Effector memory CD8-positive, alpha-beta T cell (primary cell): ENCODE measurements at regions not wholly inside any gene's neighbourhood (a gene's known extent, or its start where the extent isn't known, plus 50 kb on each side); places are given as distances from the start of the nearest gene placed in this dataset.

Source experiments
- ATAC-seq: fragments of 150-1000 bp; cut with Tn5 transposase; replicated peaks from 2 replicates; pipeline ENCODE4 v1.10.0; 2021; ENCODE audit warnings: mild to moderate bottlenecking, moderate library complexity
- DNase-seq, 3 experiments: peaks; one replicate each; pipeline ENCODE4 v3.0.0; 2021
- H3K27ac Mint-ChIP-seq, 2 donors: one replicate each; pipeline ENCODE4 v1.8.0; 2022; ENCODE audit warnings: mild to moderate bottlenecking in 2 of 2, mixed read lengths in 2 of 2, moderate library complexity in 2 of 2
- H3K27me3 Mint-ChIP-seq, 2 donors: one replicate each; pipeline ENCODE4 v1.8.0; 2022; ENCODE audit warnings: mixed read lengths in 2 of 2
- H3K36me3 Mint-ChIP-seq: one replicate; pipeline ENCODE4 v1.8.0; 2022; ENCODE audit warnings: mild to moderate bottlenecking, moderate library complexity, mixed read lengths; ENCODE audit not compliant: insufficient read depth
- H3K4me1 Mint-ChIP-seq, 2 donors: one replicate each; pipeline ENCODE4 v1.8.0; 2022; ENCODE audit warnings: low read depth in 2 of 2, mixed read lengths in 2 of 2
- H3K4me3 Mint-ChIP-seq, 2 donors: one replicate each; pipeline ENCODE4 v1.8.0; 2022; ENCODE audit warnings: mild to moderate bottlenecking in 2 of 2, mixed read lengths in 2 of 2, moderate library complexity in 2 of 2
- H3K9me3 Mint-ChIP-seq, 2 donors: one replicate each; pipeline ENCODE4 v1.8.0; 2022; ENCODE audit warnings: mixed read lengths in 2 of 2

DNA sequence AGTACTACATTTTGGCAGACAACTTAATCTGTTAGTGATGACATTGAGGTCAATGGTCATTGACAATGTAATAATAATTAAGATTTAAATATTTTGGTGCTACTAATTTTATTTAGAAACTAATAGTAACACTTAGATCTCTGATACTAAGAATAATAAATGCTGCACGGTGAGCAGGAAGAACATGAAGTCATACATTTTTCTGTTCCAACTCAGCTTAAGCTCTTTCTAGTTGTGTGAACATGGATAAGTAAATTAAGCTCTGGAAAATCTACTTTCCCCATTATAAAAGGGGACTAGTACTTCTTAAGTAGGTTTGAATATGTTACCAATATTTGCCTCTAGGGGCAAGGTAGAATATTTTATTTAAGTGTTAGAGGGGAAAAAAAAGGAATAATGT lies 65.9 kb upstream of the MEOX2 start:
- H3K4me1 Mint-ChIP-seq = no peaks in the 10 kb centered on the region
- H3K4me3 Mint-ChIP-seq = no peak overlapping the region
- DNase-seq (no peak), ATAC-seq (no peak)
- H3K9me3 Mint-ChIP-seq = peaks cover 0 to 4% of the 10 kb centered on the region in 2 donors
- no peaks in the 10 kb centered on the region for H3K36me3 Mint-ChIP-seq
- no peak overlapping the region for H3K27ac Mint-ChIP-seq
- no peaks in the 10 kb centered on the region for H3K27me3 Mint-ChIP-seq

DNA sequence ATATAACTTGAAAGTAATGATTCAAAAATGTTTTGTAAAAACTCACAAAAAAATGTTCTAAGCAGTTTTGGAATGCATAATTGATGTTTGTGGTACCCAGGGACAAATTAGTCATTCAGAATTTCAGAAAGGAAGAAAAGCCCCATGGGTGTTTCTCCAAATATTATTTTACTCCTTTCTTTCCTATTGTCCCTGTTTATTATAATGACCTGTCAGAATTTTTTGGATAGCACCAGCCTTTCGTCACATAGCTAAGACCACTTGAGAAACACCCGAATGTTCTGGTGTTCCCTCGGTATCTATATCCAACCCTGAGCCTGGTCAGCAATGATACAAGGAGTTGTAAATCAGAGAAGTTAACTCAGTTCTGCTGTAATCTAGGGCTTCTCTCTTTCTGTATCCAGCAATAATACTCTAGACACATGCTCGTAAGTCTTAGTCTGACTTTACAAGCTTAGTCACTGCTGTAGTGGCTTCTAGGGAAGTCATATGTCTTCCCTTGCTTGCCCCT lies 64.8 kb upstream of the MEOX2 start:
- DNase-seq = no peak
- no peaks in the 10 kb centered on the region for H3K27me3 Mint-ChIP-seq
- H3K36me3 Mint-ChIP-seq = no peaks in the 10 kb centered on the region
- H3K4me1 Mint-ChIP-seq = no peaks in the 10 kb centered on the region
- H3K9me3 Mint-ChIP-seq = peaks cover 0 to 3% of the 10 kb centered on the region in 2 donors
- no peak for ATAC-seq
- H3K27ac Mint-ChIP-seq = no peak overlapping the region
- no peak overlapping the region for H3K4me3 Mint-ChIP-seq

DNA sequence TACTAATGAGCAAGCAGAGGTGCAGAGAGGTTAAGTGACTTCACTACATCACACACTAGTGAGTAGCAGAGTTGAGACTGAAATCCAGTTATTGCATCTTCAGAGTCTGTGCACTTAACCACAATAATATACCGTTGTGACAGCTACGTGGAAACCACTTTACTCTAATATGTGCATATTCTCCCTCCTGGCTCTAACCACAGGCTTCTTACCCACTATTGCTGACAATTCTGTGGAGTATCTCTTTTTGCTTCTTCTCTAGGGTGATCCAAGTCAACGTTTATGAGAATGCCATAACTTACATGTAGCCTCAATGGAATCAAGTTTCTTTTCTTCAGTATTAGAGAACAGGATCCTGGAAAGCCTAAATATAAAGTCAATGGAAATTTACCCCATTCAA lies 64.2 kb upstream of the MEOX2 start:
- no peaks in the 10 kb centered on the region for H3K4me1 Mint-ChIP-seq
- H3K27ac Mint-ChIP-seq = no peak overlapping the region
- DNase-seq = no peak
- no peak for ATAC-seq
- no peaks in the 10 kb centered on the region for H3K27me3 Mint-ChIP-seq
- H3K9me3 Mint-ChIP-seq = peaks cover 0 to 3% of the 10 kb centered on the region in 2 donors
- no peak overlapping the region for H3K4me3 Mint-ChIP-seq
- no peaks in the 10 kb centered on the region for H3K36me3 Mint-ChIP-seq

DNA sequence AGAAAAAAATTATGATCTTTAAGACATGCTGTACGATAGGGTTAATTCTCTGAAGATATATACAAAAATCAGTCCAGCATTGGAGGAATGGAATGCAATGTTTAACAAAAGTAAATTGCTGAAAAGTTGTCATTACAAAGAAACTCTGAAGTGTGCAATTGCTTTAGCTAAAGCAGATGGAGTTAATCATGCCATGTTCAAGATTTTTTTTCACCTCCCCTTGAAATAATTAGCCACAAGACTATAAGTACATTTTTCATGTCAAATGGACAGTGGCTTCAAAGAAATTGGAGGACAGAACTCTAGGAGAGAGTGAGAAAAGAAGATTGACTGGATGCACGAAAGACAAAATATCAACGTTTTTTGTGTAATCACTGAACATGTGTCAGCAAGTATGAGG lies 63.1 kb upstream of the MEOX2 start:
- H3K4me1 Mint-ChIP-seq = no peaks in the 10 kb centered on the region
- peaks cover 0 to 3% of the 10 kb centered on the region in 2 donors for H3K9me3 Mint-ChIP-seq
- ATAC-seq (no peak), DNase-seq (no peak)
- H3K36me3 Mint-ChIP-seq = no peaks in the 10 kb centered on the region
- no peak overlapping the region for H3K27ac Mint-ChIP-seq
- H3K4me3 Mint-ChIP-seq = no peak overlapping the region
- no peaks in the 10 kb centered on the region for H3K27me3 Mint-ChIP-seq

DNA sequence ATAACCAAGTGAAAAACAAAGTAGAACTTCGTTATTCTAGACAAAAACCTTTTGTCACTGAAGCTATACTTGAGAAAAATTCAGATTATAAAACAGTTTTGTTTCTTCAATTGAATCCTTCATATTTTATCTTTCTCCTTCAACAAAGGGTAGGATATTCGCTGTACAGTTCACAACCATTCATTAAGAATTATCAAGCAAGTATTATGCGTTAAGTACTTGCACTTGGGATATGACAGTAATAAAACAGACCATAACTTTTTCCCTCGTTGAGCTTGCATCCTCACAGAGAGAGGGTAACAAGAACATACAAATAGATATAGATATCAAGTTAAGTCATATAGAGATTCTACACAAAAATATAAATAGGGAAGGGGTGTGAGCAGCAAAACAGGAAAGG lies 61.2 kb upstream of the MEOX2 start:
- peaks cover 0 to 1% of the 10 kb centered on the region in 2 donors for H3K9me3 Mint-ChIP-seq
- H3K36me3 Mint-ChIP-seq = no peaks in the 10 kb centered on the region
- DNase-seq (no peak), ATAC-seq (no peak)
- no peak overlapping the region for H3K27ac Mint-ChIP-seq
- H3K4me1 Mint-ChIP-seq = no peaks in the 10 kb centered on the region
- no peak overlapping the region for H3K4me3 Mint-ChIP-seq
- no peaks in the 10 kb centered on the region for H3K27me3 Mint-ChIP-seq

DNA sequence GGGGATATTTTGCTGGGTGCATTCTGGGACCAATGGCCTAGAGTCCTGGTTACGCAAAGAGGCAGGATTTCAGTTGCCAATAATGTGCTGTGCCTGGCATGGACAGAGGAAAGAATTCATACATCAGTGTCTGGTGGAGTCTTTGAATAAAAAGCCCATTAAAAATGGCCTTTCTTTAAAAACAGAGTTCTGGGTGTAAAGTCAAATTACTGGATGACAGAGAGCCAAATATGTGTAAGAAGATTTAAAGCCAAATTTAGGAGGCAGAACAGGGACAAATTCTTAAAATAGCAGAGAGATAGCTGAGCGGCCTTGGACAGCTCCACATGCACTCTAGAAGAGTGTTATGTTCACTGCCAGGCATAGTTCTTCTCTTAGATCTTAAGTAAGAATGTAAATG lies 60.8 kb upstream of the MEOX2 start:
- Mint-ChIP-seq H3K9me3 (peaks cover 0 to 1% of the 10 kb centered on the region in 2 donors), H3K4me1 (no peaks in the 10 kb centered on the region), H3K27ac (no peak overlapping the region), H3K36me3 (no peaks in the 10 kb centered on the region), H3K27me3 (no peaks in the 10 kb centered on the region), H3K4me3 (no peak overlapping the region)
- ATAC-seq (no peak), DNase-seq (no peak)

DNA sequence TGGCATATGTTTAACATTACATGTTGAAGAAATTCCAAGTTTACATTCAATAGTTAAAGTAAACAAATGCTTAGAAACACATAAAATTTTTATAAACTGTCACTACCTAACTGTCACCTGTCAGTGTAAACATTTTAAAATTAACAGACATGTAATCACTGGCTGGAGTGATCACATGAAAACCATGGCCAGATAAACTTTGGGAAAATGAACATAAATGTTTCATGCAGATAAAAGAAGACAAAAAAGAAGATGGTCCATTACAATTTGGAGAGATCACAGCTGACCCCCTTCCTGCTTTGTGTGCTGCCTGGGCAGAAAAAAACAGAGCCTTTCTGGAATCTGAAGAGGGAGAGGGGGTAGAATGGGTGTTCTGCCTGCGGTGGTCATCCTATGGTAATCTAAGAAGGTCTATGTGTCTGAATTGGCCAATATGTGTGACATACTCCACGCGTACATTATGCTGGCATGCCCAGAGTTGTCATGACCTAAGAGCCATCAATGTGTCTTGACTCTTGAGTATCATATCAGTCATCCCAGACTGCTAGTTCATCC lies 57.5 kb upstream of the MEOX2 start:
- Mint-ChIP-seq H3K4me3 (no peak overlapping the region), H3K4me1 (no peaks in the 10 kb centered on the region), H3K9me3 (peaks cover 0 to 6% of the 10 kb centered on the region in 2 donors), H3K27me3 (no peaks in the 10 kb centered on the region), H3K36me3 (no peaks in the 10 kb centered on the region), H3K27ac (no peak overlapping the region)
- no peak for ATAC-seq
- DNase-seq = no peak

DNA sequence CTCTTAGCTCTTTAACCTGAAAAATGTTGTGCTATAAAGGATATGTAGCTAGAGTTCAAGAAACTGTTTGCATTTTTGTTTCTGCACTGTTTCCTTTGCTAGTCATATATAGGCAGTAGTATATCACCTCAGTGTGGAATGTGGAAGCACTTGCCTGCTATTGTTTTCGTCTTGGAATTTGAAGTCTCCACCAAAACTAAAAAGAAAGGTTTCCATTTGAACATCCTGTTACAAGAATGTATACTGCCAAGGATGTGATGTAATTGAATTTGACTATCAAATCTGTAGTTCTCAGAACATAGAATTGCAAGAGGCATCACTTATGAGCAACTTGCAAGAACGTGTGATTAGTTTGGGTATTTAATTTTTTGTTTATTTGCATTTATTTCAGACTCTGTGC lies 51.1 kb upstream of the MEOX2 start:
- Mint-ChIP-seq H3K4me1 (no peaks in the 10 kb centered on the region), H3K4me3 (no peak overlapping the region), H3K27me3 (no peaks in the 10 kb centered on the region), H3K36me3 (no peaks in the 10 kb centered on the region), H3K27ac (no peak overlapping the region), H3K9me3 (peaks cover 0 to 7% of the 10 kb centered on the region in 2 donors)
- DNase-seq (no peak), ATAC-seq (no peak)
